Tibial nerve (tissue), 3 donors: ENCODE measurements at regions not wholly inside any gene's neighbourhood (a gene's known extent, or its start where the extent isn't known, plus 50 kb on each side); places are given as distances from the start of the nearest gene placed in this dataset.

Experiments used
- CTCF ChIP-seq, 5 experiments: fragments of 200-600 bp in 3 of 5; fragments of 450-650 bp in 2 of 5; sonication (generic) in 3 of 5; IDR thresholded peaks; one replicate each; pipeline ENCODE4 v1.5.1; 2016 to 2019; ENCODE audit warnings: antibody characterized with exemption in 5 of 5, mild to moderate bottlenecking in 3 of 5, moderate library complexity in 2 of 5
- POLR2A ChIP-seq, 2 donors: fragments of 450-650 bp; IDR thresholded peaks; one replicate each; pipeline ENCODE4 v1.6.1; 2017; ENCODE audit warnings: antibody characterized with exemption in 2 of 2, mild to moderate bottlenecking in 2 of 2, moderate library complexity in 2 of 2

GRCh38 chr1:94309216-94309615 lies 71.8 kb upstream of the ARHGAP29 start:
- TF ChIP-seq POLR2A (IDR thresholded peaks at IDR 0.05) (no peak), CTCF (IDR thresholded peaks at IDR 0.05) (no peak)
